ENCODE measurements at regions not wholly inside any gene's neighbourhood (a gene's known extent, or its start where the extent isn't known, plus 50 kb on each side); places are given as distances from the start of the nearest gene placed in this dataset.

DNA sequence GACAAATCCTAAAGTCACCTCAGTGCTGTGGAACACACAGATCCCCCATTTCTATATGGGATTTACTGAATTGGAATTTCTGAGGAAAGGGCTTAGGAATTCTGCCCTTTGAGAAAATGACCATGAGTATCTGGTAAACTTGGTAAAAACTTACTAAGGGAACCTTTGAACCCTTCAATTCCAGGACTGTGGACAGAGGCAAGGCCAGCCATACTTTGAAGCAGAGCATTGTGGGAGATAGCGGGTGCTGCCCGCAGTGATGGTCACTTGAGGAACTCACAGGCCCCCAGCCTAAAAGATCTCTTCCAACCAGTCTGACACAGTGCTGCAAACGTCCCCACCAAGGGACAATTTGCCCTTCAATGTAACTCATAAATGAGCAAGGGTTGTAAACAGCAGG lies 61.4 kb downstream of the IRX6 start:
- Histone ChIP-seq H3K36me3 (replicated peaks in 1 of 2; ENCODE audit: control insufficient read depth in 1 of 2, insufficient read depth in 2 of 2, low read length in 2 of 2) (no peaks in the 10 kb centered on the region), H3K4me2 (replicated peaks; ENCODE audit: extremely low read depth, low read length, poor library complexity, severe bottlenecking) (no peak overlapping the region), H3K4me1 (ENCODE audit: control insufficient read depth in 1 of 2, insufficient read depth in 2 of 2, low read length in 2 of 2) (no peaks in the 10 kb centered on the region), H3K79me2 (ENCODE audit: insufficient read depth, low read length) (no peaks in the 10 kb centered on the region), H3K9ac (ENCODE audit: insufficient read depth, low read length, poor library complexity, severe bottlenecking) (no peak overlapping the region), H3K4me3 (replicated peaks in 1 of 3; ENCODE audit: low read depth in 2 of 3, low read length in 3 of 3) (no peak overlapping the region), H3K27me3 (ENCODE audit: control insufficient read depth in 2 of 2, insufficient read depth in 2 of 2, low read length in 2 of 2) (no peaks in the 10 kb centered on the region), H2AFZ (ENCODE audit: insufficient read depth, low read depth, low read length, poor library complexity, severe bottlenecking) (no peak overlapping the region), H3K27ac (ENCODE audit: low read depth in 1 of 2, low read length in 2 of 2) (no peak overlapping the region), H4K20me1 (ENCODE audit: insufficient read depth, low read length) (no peaks in the 10 kb centered on the region), H3K9me3 (replicated peaks in 1 of 2; ENCODE audit: control insufficient read depth in 1 of 2, insufficient read depth in 1 of 2, low read length in 2 of 2) (no peaks in the 10 kb centered on the region)
- TF ChIP-seq, protein P1, sequence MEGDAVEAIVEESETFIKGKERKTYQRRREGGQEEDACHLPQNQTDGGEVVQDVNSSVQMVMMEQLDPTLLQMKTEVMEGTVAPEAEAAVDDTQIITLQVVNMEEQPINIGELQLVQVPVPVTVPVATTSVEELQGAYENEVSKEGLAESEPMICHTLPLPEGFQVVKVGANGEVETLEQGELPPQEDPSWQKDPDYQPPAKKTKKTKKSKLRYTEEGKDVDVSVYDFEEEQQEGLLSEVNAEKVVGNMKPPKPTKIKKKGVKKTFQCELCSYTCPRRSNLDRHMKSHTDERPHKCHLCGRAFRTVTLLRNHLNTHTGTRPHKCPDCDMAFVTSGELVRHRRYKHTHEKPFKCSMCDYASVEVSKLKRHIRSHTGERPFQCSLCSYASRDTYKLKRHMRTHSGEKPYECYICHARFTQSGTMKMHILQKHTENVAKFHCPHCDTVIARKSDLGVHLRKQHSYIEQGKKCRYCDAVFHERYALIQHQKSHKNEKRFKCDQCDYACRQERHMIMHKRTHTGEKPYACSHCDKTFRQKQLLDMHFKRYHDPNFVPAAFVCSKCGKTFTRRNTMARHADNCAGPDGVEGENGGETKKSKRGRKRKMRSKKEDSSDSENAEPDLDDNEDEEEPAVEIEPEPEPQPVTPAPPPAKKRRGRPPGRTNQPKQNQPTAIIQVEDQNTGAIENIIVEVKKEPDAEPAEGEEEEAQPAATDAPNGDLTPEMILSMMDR (IDR thresholded peaks at IDR 0.05) = no peak
- 100% methylated on average over 2 of the region's 3 CpGs for WGBS (ENCODE audit: insufficient coverage)
- no peak for DNase-seq
- Mint-ChIP-seq H3K27ac (no peak overlapping the region), H3K4me1 (no peaks in the 10 kb centered on the region), H3K9me3 (no peaks in the 10 kb centered on the region), H3K36me3 (no peaks in the 10 kb centered on the region), H3K4me3 (no peak overlapping the region), H3K27me3 (ENCODE audit: low read depth in 3 of 3) (peaks cover 3 to 5% (median 4%) of the 10 kb centered on the region in 3 donors)
- intact Hi-C loops (cut with micrococcal nuclease) = no loop called here

DNA sequence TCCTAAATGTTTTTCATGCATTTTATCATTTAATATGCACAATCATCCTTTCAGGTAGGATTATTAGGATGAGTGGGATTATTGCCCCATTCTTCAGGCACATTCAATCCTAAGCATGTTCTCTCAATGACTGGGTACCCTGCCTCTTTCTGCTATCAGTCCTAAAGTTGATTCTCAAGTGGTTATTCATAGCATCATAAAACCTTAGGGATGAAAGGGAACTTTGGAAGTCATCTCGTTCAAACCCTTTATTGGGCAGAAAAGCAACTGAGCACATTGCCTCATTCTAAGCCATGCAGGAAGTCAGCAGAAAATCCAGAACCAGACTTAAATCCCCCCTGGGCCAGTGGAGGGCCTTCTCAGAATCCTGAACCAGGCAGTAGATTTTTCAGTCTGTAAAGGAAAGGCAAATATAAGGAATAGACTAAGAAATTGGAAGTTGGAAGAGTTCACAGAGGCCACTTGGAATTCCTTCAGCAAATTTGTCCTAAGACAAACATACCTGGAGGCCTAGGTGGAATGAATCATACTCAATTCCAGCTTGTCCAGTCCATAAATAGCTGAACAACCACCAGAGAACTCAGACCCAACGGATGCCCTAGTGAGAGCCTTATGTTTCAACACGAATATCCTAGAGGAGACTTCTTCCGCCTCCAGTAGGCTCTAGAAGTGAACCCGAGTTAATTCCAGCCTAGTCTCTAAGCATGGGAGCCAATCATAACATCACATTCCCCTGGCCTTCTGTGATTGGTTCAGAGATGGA lies 62.7 kb downstream of the IRX6 start:
- H3K9me3 Mint-ChIP-seq = no peaks in the 10 kb centered on the region
- H2AFZ ChIP-seq (ENCODE audit: insufficient read depth, low read depth, low read length, poor library complexity, severe bottlenecking) = no peak overlapping the region
- no peak overlapping the region for H3K4me2 ChIP-seq (replicated peaks; ENCODE audit: extremely low read depth, low read length, poor library complexity, severe bottlenecking)
- no peaks in the 10 kb centered on the region for H3K4me1 ChIP-seq (ENCODE audit: control insufficient read depth in 1 of 2, insufficient read depth in 2 of 2, low read length in 2 of 2)
- intact Hi-C loops (cut with micrococcal nuclease) = no loop called here
- no peak for DNase-seq
- 100% methylated on average over 4 of the region's 5 CpGs for WGBS (ENCODE audit: insufficient coverage)
- no peaks in the 10 kb centered on the region for H3K36me3 ChIP-seq (replicated peaks in 1 of 2; ENCODE audit: control insufficient read depth in 1 of 2, insufficient read depth in 2 of 2, low read length in 2 of 2)
- TF ChIP-seq, protein P1 (IDR thresholded peaks at IDR 0.05) = no peak
- no peaks in the 10 kb centered on the region for H3K4me1 Mint-ChIP-seq
- H3K9ac ChIP-seq (ENCODE audit: insufficient read depth, low read length, poor library complexity, severe bottlenecking) = no peak overlapping the region
- H3K27me3 Mint-ChIP-seq (ENCODE audit: low read depth in 3 of 3) = peaks cover 2 to 5% (median 2%) of the 10 kb centered on the region in 3 donors
- no peak overlapping the region for H3K27ac Mint-ChIP-seq
- no peak overlapping the region for H3K4me3 Mint-ChIP-seq
- H3K27me3 ChIP-seq (ENCODE audit: control insufficient read depth in 2 of 2, insufficient read depth in 2 of 2, low read length in 2 of 2) = no peaks in the 10 kb centered on the region
- no peaks in the 10 kb centered on the region for H3K36me3 Mint-ChIP-seq
- no peaks in the 10 kb centered on the region for H4K20me1 ChIP-seq (ENCODE audit: insufficient read depth, low read length)
- H3K79me2 ChIP-seq (ENCODE audit: insufficient read depth, low read length) = no peaks in the 10 kb centered on the region
- H3K27ac ChIP-seq (ENCODE audit: low read depth in 1 of 2, low read length in 2 of 2) = no peak overlapping the region
- no peak overlapping the region for H3K4me3 ChIP-seq (replicated peaks in 1 of 3; ENCODE audit: low read depth in 2 of 3, low read length in 3 of 3)
- no peaks in the 10 kb centered on the region for H3K9me3 ChIP-seq (replicated peaks in 1 of 2; ENCODE audit: control insufficient read depth in 1 of 2, insufficient read depth in 1 of 2, low read length in 2 of 2)
